OCI-LY1 (cell line): ENCODE measurements at regions not wholly inside any gene's neighbourhood (a gene's known extent, or its start where the extent isn't known, plus 50 kb on each side); places are given as distances from the start of the nearest gene placed in this dataset.

ENCODE experiments used
- H2AFZ ChIP-seq: fragments of 200-600 bp; sonication (generic), shearing (Covaris generic); 2 replicates; pipeline ENCODE4 v1.6.0; 2014; ENCODE audit warnings: antibody characterized with exemption, mild to moderate bottlenecking, low read length
- H3F3A ChIP-seq: fragments of 200-600 bp; sonication (generic), shearing (Covaris generic); 2 replicates; pipeline ENCODE4 v1.6.0; 2014; ENCODE audit warnings: mild to moderate bottlenecking, antibody characterized with exemption, low read length, moderate library complexity; ENCODE audit not compliant: insufficient read depth
- H3K27ac ChIP-seq: fragments of 200-600 bp; sonication (generic); 2 replicates; pipeline ENCODE4 v1.5.1; 2014; ENCODE audit warnings: low read length, mixed run types, mild to moderate bottlenecking, low read depth; ENCODE audit not compliant: poor library complexity, severe bottlenecking
- H3K27me3 ChIP-seq: fragments of 200-600 bp; sonication (generic); 2 replicates; pipeline ENCODE4 v1.6.0; 2014; ENCODE audit warnings: antibody characterized with exemption, mild to moderate bottlenecking, low read length, moderate library complexity; ENCODE audit not compliant: insufficient read depth
- H3K36me3 ChIP-seq: fragments of 200-600 bp; sonication (generic); 2 replicates; pipeline ENCODE4 v1.6.1; 2014; ENCODE audit warnings: mild to moderate bottlenecking, antibody characterized with exemption, low read length, moderate library complexity, mixed read lengths; ENCODE audit not compliant: insufficient read depth
- H3K4me1 ChIP-seq: fragments of 200-600 bp; sonication (generic); 2 replicates; pipeline ENCODE4 v1.5.1; 2014; ENCODE audit warnings: mild to moderate bottlenecking, low read length, moderate library complexity; ENCODE audit not compliant: insufficient read depth, severe bottlenecking
- H3K4me2 ChIP-seq: fragments of 200-600 bp; sonication (generic), shearing (Covaris generic); 2 replicates; pipeline ENCODE4 v1.6.1; 2014; ENCODE audit warnings: low read length
- H3K4me3 ChIP-seq: fragments of 200-600 bp; sonication (generic); 2 replicates; pipeline ENCODE4 v1.5.1; 2014; ENCODE audit warnings: low read length, low read depth, mild to moderate bottlenecking, mixed read lengths; ENCODE audit not compliant: poor library complexity, severe bottlenecking
- H3K79me2 ChIP-seq: fragments of 200-600 bp; shearing (Covaris generic); 2 replicates; pipeline ENCODE4 v1.6.1; 2016; ENCODE audit warnings: mixed run types, low read length, mixed read lengths; ENCODE audit not compliant: insufficient read depth
- H3K9ac ChIP-seq: fragments of 200-600 bp; sonication (generic), shearing (Covaris generic); 2 replicates; pipeline ENCODE4 v1.6.1; 2014; ENCODE audit warnings: mild to moderate bottlenecking, low read length, mixed read lengths
- H3K9me2 ChIP-seq: fragments of 200-600 bp; sonication (generic), shearing (Covaris generic); 2 replicates; pipeline ENCODE4 v1.6.1; 2014; ENCODE audit warnings: low read depth, mild to moderate bottlenecking, low read length, mixed read lengths
- H3K9me3 ChIP-seq: fragments of 200-600 bp; shearing (Covaris generic); 2 replicates; pipeline ENCODE4 v1.6.1; 2014; ENCODE audit warnings: low read length, mixed read lengths
- H4K20me1 ChIP-seq: fragments of 200-600 bp; sonication (generic), shearing (Covaris generic); 2 replicates; pipeline ENCODE4 v1.6.0; 2016; ENCODE audit warnings: mild to moderate bottlenecking, low read length; ENCODE audit not compliant: insufficient read depth
- EZH2 ChIP-seq: fragments of 200-600 bp; sonication (generic), shearing (Covaris generic); IDR thresholded peaks from 2 replicates; pipeline ENCODE4 v1.8.0; 2017; ENCODE audit warnings: borderline replicate concordance, mixed run types, mild to moderate bottlenecking, antibody characterized with exemption, low read length, moderate library complexity, mixed read lengths
- TF ChIP-seq, protein P1 (sequence below): fragments of 200-600 bp; sonication (generic), shearing (Covaris generic); IDR thresholded peaks from 2 replicates; pipeline ENCODE4 v1.5.1; 2017; ENCODE audit warnings: mild to moderate bottlenecking, antibody characterized with exemption, low read length, moderate library complexity, mixed read lengths

DNA sequence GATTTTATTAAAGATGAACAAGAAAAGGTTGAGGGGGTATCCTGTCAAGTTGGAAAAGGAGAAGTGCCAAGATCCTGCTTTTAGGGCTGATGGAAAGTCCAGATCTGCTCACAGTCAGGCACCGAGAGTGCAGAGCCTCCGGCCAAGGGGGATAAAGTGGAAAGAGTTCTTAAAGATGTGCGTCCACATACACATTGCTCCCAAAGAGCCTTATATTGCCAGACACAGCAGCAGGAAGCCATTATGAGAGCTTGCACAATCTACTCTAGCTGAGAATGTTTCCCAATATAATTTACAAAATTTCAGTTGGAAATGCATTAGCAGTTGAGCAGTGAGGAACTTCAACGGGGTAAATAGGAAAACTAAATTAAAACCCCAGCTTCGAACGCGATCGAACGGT is 95.6 kb downstream of the SALL1 start:
- H3K36me3 ChIP-seq = no peaks in the 10 kb centered on the region
- TF ChIP-seq, protein P1, sequence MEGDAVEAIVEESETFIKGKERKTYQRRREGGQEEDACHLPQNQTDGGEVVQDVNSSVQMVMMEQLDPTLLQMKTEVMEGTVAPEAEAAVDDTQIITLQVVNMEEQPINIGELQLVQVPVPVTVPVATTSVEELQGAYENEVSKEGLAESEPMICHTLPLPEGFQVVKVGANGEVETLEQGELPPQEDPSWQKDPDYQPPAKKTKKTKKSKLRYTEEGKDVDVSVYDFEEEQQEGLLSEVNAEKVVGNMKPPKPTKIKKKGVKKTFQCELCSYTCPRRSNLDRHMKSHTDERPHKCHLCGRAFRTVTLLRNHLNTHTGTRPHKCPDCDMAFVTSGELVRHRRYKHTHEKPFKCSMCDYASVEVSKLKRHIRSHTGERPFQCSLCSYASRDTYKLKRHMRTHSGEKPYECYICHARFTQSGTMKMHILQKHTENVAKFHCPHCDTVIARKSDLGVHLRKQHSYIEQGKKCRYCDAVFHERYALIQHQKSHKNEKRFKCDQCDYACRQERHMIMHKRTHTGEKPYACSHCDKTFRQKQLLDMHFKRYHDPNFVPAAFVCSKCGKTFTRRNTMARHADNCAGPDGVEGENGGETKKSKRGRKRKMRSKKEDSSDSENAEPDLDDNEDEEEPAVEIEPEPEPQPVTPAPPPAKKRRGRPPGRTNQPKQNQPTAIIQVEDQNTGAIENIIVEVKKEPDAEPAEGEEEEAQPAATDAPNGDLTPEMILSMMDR = no peak
- TF ChIP-seq EZH2 = no peak

DNA sequence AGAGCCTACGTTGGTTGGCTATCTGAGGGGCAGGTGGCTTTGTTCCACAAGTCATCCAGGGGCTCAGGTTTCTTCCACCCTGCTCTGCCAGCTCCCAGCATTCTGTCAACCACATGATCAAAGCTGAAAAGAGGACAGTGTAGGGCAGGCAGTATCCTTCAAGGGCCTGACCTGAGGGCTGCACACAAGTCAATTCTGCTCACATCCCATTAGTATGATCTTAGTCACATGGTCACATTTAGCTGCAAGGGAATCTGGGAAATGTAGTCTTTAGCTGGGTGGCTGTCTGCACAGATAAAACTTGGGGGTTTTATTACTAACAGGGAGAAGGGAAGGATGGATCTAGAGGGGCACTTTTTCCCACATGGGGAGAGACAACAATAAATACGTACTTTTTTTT is 97.3 kb downstream of the SALL1 start:
- no peak for TF ChIP-seq EZH2
- TF ChIP-seq, protein P1 = no peak
- Histone ChIP-seq H2AFZ (no peak overlapping the region), H3K36me3 (no peaks in the 10 kb centered on the region)

More for the DNA sequence above, 95.6 kb downstream of the SALL1 start:
- Histone ChIP-seq H2AFZ (no peak overlapping the region), H3K4me3 (no peak overlapping the region), H3K9ac (no peak overlapping the region), H3K27me3 (no peaks in the 10 kb centered on the region), H3K9me3 (no peaks in the 10 kb centered on the region), H3F3A (no peaks in the 10 kb centered on the region), H3K4me1 (no peaks in the 10 kb centered on the region), H4K20me1 (no peaks in the 10 kb centered on the region), H3K79me2 (no peaks in the 10 kb centered on the region), H3K9me2 (no peaks in the 10 kb centered on the region), H3K4me2 (no peak overlapping the region), H3K27ac (no peak overlapping the region)

DNA sequence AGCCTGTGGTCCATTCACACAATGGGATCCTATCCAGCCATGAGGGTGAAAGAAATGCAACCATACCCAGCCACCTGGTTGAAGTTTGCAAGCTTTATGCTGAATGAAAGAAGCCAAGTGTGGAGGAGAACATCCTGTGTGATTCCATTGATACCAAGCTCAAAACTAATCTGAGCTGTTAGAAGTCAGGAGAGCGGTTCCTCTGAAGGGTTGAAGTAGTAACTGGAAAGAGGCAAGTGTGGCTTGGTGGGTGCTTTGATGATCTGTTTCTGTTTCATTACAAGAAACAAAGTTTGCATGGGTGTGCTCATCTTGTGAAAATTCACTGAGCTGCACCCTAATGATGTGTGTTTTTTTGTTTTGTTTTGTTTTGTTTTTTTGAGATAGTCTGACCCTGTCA is 99.4 kb downstream of the SALL1 start:
- Histone ChIP-seq H3K4me3 (no peak overlapping the region), H3K36me3 (no peaks in the 10 kb centered on the region), H3K9ac (no peak overlapping the region), H3K9me2 (no peaks in the 10 kb centered on the region), H3K4me2 (no peak overlapping the region), H3F3A (no peaks in the 10 kb centered on the region), H3K27ac (no peak overlapping the region), H3K9me3 (no peaks in the 10 kb centered on the region), H3K27me3 (no peaks in the 10 kb centered on the region), H2AFZ (no peak overlapping the region), H4K20me1 (no peaks in the 10 kb centered on the region), H3K79me2 (no peaks in the 10 kb centered on the region), H3K4me1 (no peaks in the 10 kb centered on the region)
- no peak for TF ChIP-seq EZH2
- TF ChIP-seq, protein P1 = no peak

More for the DNA sequence above, 97.3 kb downstream of the SALL1 start:
- Histone ChIP-seq H4K20me1 (no peaks in the 10 kb centered on the region), H3K9me2 (no peaks in the 10 kb centered on the region), H3K27me3 (no peaks in the 10 kb centered on the region), H3F3A (no peaks in the 10 kb centered on the region), H3K9me3 (no peaks in the 10 kb centered on the region), H3K27ac (no peak overlapping the region), H3K79me2 (no peaks in the 10 kb centered on the region), H3K4me3 (no peak overlapping the region), H3K4me1 (no peaks in the 10 kb centered on the region), H3K4me2 (no peak overlapping the region), H3K9ac (no peak overlapping the region)
